B cell (primary cell): ENCODE measurements at regions not wholly inside any gene's neighbourhood (a gene's known extent, or its start where the extent isn't known, plus 50 kb on each side); places are given as distances from the start of the nearest gene placed in this dataset.

ENCODE experiments used
- EZH2 ChIP-seq: IDR thresholded peaks from 2 replicates; pipeline ENCODE4 v1.6.1; 2012; ENCODE audit warnings: borderline replicate concordance, low read depth, mild to moderate bottlenecking, moderate library complexity, low read length; ENCODE audit not compliant: insufficient read depth, poor library complexity, severe bottlenecking
- TF ChIP-seq, protein P1 (sequence below): fragments of 200-600 bp; IDR thresholded peaks from one replicate; pipeline ENCODE4 v1.8.0; 2022; ENCODE audit warnings: antibody characterized with exemption, mild to moderate bottlenecking

DNA sequence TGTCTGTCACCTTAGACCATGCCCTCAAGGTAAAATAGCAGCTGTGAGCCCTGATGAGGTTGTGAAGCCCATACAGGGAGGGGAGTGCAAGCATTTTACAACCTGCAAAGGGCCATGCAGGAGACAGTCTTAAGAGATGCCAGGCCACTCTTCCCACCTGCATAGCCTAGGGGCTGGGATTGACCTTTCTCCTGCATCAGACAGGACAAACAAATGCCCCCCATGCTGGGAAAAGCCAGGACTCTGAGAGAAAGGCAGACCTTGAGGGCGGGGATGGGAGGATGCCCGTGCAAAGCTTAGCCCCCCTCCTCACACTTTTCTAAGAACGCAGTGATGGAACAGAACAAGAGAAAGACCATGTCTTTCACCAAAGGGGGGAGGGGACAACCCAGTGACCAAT, 137.9 kb upstream of the MAMLD1 start:
- TF ChIP-seq, protein P1, sequence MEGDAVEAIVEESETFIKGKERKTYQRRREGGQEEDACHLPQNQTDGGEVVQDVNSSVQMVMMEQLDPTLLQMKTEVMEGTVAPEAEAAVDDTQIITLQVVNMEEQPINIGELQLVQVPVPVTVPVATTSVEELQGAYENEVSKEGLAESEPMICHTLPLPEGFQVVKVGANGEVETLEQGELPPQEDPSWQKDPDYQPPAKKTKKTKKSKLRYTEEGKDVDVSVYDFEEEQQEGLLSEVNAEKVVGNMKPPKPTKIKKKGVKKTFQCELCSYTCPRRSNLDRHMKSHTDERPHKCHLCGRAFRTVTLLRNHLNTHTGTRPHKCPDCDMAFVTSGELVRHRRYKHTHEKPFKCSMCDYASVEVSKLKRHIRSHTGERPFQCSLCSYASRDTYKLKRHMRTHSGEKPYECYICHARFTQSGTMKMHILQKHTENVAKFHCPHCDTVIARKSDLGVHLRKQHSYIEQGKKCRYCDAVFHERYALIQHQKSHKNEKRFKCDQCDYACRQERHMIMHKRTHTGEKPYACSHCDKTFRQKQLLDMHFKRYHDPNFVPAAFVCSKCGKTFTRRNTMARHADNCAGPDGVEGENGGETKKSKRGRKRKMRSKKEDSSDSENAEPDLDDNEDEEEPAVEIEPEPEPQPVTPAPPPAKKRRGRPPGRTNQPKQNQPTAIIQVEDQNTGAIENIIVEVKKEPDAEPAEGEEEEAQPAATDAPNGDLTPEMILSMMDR = no peak
- TF ChIP-seq EZH2 = no peak
